HG02885 (cell line): ENCODE measurements at regions not wholly inside any gene's neighbourhood (a gene's known extent, or its start where the extent isn't known, plus 50 kb on each side); places are given as distances from the start of the nearest gene placed in this dataset.
"Not testable (repeated sequence)": the region's sequence is repeated elsewhere in the genome, so short reads cannot be mapped to it uniquely, and the experiment has no call there.

Source experiments
- ATAC-seq: cut with Tn5 transposase; IDR thresholded peaks from one replicate; pipeline ENCODE4 v1.9.1; 2021; ENCODE audit warnings: mild to moderate bottlenecking; ENCODE audit not compliant: unreplicated experiment, poor library complexity

GRCh38 chr2:235212501-235213158, 260.8 kb downstream of the SH3BP4 start:
- no peak for ATAC-seq

DNA sequence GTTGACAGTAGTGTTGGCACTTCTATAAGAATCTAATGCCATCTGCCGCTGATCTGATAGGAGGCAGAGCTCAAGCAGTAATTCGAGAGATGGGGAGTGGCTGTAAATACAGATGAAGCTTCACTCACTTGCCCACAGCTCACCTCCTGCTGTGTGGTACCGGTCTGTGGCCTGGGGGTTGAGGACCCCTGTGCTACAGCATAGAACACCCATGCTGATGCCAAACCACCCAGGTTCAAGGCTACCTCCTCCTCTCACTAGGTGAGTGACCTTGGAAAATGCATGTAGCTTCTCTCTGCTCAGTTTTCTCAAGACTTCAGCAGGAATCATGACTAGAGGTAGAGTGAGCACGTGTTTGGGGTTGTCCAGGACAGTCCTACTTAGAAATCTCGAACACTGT, 263.4 kb downstream of the SH3BP4 start:
- no peak for ATAC-seq

DNA sequence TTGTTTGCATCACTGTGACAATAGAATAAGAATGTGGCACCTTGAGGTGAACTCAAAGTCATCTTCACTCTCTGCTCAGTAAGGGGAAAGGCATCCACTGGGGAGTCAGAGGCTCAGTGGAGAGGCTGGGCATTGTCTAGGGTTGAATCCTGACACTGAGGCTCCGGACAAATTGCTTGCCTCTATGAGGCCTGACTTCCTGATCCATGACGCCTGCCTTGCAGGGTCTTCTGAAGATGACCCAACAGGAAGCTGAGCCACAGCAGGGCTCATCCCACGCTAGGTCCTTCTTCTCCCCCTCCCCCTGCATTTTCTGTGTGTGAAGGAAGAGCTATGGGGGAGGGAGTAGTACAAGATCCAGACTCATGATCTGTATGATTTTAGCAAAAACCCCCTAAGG, 265.1 kb downstream of the SH3BP4 start:
- no peak for ATAC-seq

DNA sequence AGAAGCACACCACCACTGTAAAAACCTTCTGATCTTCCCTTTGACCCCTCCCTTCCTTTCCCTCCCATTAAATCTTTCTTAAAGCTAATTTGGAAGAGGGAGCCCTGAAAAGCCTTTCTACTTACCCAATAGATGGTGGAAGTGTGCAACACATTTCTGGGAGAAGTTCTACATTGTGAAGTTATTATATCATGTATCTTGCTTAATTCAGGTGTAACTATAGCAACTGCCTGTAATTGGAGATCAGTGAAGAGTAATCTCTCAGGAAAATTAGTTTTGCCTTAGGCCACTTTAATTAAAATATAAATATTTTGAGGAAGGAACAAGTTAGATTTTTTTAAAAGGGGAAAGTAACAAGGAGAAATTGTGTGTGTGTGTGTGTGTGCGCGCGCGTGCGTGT, 266.0 kb downstream of the SH3BP4 start:
- ATAC-seq, result no peak

DNA sequence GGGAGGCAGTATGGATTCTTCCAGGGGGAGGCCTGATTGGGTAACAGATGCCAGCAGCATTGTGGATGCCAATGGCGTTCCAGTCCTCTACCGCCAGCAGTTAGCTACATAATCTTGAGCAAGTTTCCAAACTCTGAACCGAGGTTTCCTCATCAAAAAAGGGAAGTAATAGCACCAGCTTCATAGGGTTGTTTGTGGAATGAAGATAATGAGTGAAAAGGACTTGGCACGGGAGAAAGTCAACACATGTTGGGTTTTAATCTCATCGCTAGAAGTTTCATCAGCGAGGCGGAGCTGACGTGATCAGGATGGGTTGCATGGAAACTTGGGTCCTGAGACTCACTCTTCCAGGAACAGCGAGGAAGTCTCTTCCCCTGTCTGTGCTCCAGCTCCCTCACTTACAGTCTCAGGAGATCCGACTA, 266.7 kb downstream of the SH3BP4 start:
- no peak for ATAC-seq

GRCh38 chr2:235219048-235219447, 267.2 kb downstream of the SH3BP4 start:
- no peak for ATAC-seq

DNA sequence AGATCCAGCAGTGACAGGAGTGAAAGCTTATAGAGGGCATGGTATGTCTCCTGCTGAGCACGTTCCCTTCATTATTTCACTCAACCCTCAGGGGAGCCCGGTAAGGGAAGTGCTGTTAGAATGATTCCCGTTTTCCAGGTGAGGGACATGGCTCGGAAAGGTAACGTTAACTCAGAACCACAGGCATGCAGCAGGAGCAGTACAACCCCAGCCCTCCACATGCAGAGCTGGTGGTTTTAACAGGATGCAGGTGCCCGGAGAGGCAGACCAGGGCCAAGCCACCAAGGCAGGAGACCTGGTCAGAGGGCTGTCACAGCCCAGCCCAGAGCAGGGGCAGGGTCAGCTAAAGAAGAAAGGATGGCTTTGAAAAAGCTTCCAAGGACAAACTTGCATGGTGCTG, 268.5 kb downstream of the SH3BP4 start:
- no peak for ATAC-seq

DNA sequence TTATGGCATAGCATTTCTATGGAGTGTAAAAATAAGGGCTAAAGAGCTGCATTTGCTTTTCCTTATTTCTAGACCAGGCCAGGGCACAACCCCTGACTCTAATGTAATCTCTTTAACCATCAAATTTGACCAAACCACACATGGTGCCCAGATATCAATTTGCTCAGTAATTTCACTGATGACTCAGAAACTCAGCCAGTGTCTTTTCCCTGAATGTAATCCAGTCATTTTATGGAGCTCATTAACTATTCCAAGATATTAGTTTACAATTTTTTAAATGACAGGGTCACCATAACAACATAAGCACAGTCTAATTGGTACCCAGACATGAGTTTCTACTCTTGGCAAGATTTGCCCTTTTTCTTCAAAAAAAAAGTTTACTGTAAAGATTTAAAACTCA, 270.8 kb upstream of the AGAP1 start:
- no peak for ATAC-seq

DNA sequence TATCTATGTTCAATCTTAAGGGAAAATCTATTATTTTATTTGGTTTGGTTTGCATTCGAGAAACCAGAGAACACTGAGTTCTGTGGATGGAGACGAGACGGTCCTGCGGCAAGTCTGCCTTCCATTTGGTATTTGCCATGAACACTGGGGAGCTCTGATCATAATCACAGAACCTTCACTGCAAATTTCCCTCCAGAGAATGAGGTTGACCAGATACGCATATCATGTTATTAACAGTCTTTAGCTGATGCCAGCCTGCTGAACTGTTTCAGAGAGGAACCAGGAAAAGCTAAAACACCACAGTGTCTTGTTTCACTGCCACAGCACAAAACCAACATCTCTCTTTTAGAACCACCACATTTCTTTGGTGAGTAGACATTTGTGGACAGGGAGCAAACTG, 269.4 kb upstream of the AGAP1 start:
- no peak for ATAC-seq

DNA sequence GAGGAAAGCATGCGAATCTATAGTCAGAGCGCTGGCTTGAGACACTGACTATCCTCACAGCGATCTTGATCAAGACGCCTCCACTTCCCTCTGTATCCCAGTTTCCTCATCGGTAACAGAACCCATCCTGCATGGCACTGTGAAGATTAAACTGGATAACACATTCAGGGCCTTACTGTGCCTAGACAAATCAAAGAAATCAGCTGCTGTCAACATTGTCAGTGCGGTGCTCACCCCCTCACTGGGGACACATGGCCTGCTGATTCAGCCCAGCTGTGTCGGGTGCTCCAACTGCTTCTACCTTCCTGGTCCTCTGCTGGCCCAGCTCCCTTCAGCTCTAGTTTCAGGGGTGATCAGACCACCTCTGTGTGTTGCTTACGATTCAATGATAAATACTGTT, 268.6 kb upstream of the AGAP1 start:
- no peak for ATAC-seq

DNA sequence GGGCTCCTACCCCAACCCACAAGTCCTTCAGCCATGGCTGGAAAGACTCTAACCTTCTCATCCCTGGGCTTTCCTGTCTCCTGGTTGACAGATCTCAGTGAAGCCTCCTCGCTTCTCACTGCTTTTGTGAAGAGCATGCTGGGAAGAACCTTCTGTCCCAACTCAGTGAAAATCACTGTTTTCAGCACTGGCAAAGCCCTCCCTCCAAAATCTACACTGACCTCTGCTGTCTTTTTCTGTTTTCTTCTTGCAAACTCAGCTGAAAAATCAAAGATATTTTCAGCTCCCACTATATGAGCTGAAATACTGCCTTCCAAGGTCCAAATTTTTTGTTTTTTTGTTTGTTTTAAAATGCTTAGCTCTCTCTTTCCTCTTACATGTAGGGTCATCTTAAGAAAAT, 266.3 kb upstream of the AGAP1 start:
- no peak for ATAC-seq

GRCh38 chr2:235228422-235228821, 265.4 kb upstream of the AGAP1 start:
- not testable (repeated sequence) for ATAC-seq

- no peak for ATAC-seq
These were observed 264.6 kb upstream of the AGAP1 start for GRCh38 chr2:235229236-235229635.

- no peak for ATAC-seq
These were observed 262.8 kb upstream of the AGAP1 start for GRCh38 chr2:235230821-235231601.

DNA sequence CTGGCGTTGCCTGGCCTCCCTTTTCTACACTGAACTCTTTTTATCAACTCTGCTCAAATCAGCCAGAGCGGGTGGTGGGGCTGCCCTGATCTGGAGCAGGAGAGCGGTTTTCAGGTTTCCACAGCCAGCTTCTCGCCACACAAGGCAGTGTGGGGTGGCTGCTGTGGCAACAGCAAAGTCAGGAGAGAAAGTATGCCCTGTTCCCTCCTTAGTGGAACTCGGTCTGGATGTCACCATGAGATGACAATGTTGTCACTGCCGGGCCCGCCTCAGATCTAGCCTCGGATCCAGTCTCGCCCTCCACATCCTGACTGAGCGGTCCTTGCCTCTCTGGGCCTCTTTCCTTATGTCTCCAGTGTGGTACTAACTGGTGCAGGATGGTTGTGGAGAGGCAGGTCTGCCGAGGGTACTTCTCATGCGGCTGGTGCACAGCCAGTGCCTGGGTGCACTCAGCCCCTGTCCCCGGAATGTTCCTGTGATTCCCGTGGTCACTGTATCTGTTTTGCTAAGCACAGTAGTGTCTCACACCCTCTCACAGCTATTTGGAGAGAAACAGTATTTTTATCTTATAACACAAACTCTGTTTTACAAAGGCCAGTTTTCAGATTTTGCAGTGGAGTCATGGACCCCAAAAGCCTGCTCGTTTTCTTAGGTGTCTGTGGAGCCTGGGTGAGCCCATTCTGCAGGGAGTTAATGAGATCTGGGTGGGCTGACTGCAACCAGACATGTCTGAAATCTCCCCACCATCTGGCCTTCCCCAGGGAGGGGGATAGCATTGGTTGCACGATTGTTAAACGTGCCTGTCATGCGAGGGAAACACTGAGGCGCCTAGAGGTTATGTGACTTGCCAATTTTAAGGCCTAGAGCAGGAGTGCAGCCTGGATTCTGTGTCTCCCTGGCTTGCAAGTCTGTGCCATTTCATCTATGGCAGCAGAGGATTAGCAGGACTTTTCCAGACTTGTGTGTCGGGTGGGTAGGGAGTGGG, 261.1 kb upstream of the AGAP1 start:
- no peak for ATAC-seq

DNA sequence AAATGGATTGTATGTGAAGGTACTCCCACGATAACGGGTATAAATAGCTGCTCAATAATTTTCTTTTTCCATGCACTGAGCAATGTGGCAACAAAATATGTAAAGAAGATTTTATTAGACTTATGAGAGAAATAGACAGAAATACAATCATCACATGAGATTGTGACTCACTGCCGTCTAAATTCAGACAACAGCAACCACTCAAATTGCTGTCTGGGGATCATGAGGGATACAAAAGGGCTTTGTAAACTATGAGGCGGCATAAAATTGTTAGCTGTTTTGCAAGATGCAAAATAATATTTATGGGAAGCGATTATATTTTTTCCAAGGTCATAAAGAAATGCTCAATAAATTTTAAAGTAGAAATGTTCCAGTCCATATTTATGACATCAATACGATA, 259.1 kb upstream of the AGAP1 start:
- no peak for ATAC-seq

GRCh38 chr2:235235977-235236767, 257.7 kb upstream of the AGAP1 start:
- ATAC-seq, result no peak

GRCh38 chr2:235238537-235238936, 255.3 kb upstream of the AGAP1 start:
- ATAC-seq, result no peak

DNA sequence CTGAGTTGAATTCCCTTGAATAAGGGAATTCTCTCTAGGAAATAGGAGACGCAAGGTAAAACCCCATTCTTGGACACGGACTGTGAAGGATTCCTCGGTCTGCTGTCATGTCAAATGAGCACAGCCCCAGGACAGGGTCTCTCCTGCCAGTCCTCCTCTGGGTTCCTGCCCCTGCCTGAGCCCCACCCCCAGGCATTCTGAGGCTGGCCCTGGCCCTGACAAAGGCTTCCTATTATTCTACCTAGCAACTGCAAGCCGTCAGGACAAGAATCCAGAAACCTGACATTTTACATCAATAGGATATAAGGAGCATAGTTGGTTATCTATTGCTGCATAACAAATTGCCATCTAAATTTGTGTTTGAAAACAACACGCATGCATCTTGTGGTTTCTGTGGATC, 253.3 kb upstream of the AGAP1 start:
- no peak for ATAC-seq
